T-cell (primary cell): ENCODE measurements at regions not wholly inside any gene's neighbourhood (a gene's known extent, or its start where the extent isn't known, plus 50 kb on each side); places are given as distances from the start of the nearest gene placed in this dataset.

Experiments
- ATAC-seq, 4 experiments: fragments of 200-7000 bp in 3 of 4; fragments of 150-1000 bp in 1 of 4; cut with Tn5 transposase; replicated peaks in 1 of 4; 1 replicate in 3 of 4; 2 replicates in 1 of 4; pipeline ENCODE4 v1.10.0; 2021; ENCODE audit warnings: moderate library complexity in 3 of 4, mild to moderate bottlenecking in 2 of 4, moderate number of reproducible peaks in 1 of 4
- CTCF ChIA-PET, 2 donors: fragments of 300-600 bp; sonication (Branson Sonifier 250); formaldehyde crosslinking; loops; one replicate each; lab custom pipeline; 2022; ENCODE audit warnings: antibody characterized with exemption in 2 of 2; lab: Charles Lee
- POLR2A ChIA-PET, 2 donors: fragments of 300-600 bp; sonication (Branson Sonifier 250); formaldehyde crosslinking; loops; one replicate each; lab custom pipeline; 2022; ENCODE audit warnings: antibody characterized with exemption in 2 of 2; lab: Charles Lee
- DNase-seq, 35 experiments: peaks; one replicate each; pipeline versions ENCODE4 v3.0.0 to v3.0.0-alpha.2; 2013 to 2023
- H3K27ac ChIP-seq: one replicate; pipeline ENCODE4 v1.5.1; 2013; ENCODE audit warnings: low read length
- H3K27me3 ChIP-seq, 2 experiments: replicated peaks in 1 of 2; 1 replicate in 1 of 2; 2 replicates in 1 of 2; pipeline versions ENCODE4 v1.6.1 to v1.7.0; 2013; ENCODE audit warnings: low read length in 1 of 2, mixed read lengths in 1 of 2; ENCODE audit not compliant: control insufficient read depth in 2 of 2, insufficient read depth in 2 of 2; ENCODE audit errors: extremely low read depth in 1 of 2
- H3K36me3 ChIP-seq, 2 donors: 1 replicate in 1 of 2; 2 replicates in 1 of 2; pipeline versions ENCODE4 v1.6.1 to v1.7.0; 2013; ENCODE audit warnings: low read length in 1 of 2; ENCODE audit not compliant: control insufficient read depth in 2 of 2, insufficient read depth in 1 of 2; ENCODE audit errors: extremely low read depth in 1 of 2
- H3K4me1 ChIP-seq, 2 experiments: 1 replicate in 1 of 2; 2 replicates in 1 of 2; pipeline versions ENCODE4 v1.6.1 to v1.7.0; 2013; ENCODE audit warnings: low read length in 2 of 2, mixed read lengths in 1 of 2; ENCODE audit not compliant: insufficient read depth in 2 of 2, control insufficient read depth in 1 of 2; ENCODE audit errors: extremely low read depth in 1 of 2
- H3K4me3 ChIP-seq, 2 donors: 1 replicate in 1 of 2; 2 replicates in 1 of 2; pipeline versions ENCODE4 v1.5.1 to v1.7.0; 2013; ENCODE audit warnings: mild to moderate bottlenecking in 2 of 2, low read length in 1 of 2, moderate library complexity in 1 of 2; ENCODE audit not compliant: control insufficient read depth in 1 of 2; ENCODE audit errors: extremely low read depth in 1 of 2
- H3K9me3 ChIP-seq: 2 replicates; pipeline ENCODE4 v1.7.0; 2013
- H3K27ac Mint-ChIP-seq, 2 donors: one replicate each; pipeline ENCODE4 v1.8.0; 2020 to 2021; ENCODE audit warnings: mild to moderate bottlenecking in 2 of 2, mixed read lengths in 2 of 2
- H3K27me3 Mint-ChIP-seq, 2 donors: one replicate each; pipeline ENCODE4 v1.8.0; 2021 to 2022; ENCODE audit warnings: mixed read lengths in 2 of 2
- H3K36me3 Mint-ChIP-seq: one replicate; pipeline ENCODE4 v1.8.0; 2021; ENCODE audit warnings: mixed read lengths
- H3K4me1 Mint-ChIP-seq, 3 donors: one replicate each; pipeline ENCODE4 v1.8.0; 2020 to 2022; ENCODE audit warnings: mixed read lengths in 3 of 3, mild to moderate bottlenecking in 1 of 3
- H3K4me3 Mint-ChIP-seq, 3 donors: one replicate each; pipeline ENCODE4 v1.8.0; 2020 to 2022; ENCODE audit warnings: mild to moderate bottlenecking in 3 of 3, mixed read lengths in 3 of 3, moderate library complexity in 3 of 3
- H3K9me3 Mint-ChIP-seq, 3 donors: one replicate each; pipeline ENCODE4 v1.8.0; 2020 to 2022; ENCODE audit warnings: mixed read lengths in 3 of 3
- WGBS: methylation state at CpG from one replicate; pipeline ENCODE4 v1.1.5; 2013; ENCODE audit warnings: missing lambda C conversion rate; ENCODE audit not compliant: insufficient coverage; 5-methylcytosine and 5-hydroxymethylcytosine counted together

DNA sequence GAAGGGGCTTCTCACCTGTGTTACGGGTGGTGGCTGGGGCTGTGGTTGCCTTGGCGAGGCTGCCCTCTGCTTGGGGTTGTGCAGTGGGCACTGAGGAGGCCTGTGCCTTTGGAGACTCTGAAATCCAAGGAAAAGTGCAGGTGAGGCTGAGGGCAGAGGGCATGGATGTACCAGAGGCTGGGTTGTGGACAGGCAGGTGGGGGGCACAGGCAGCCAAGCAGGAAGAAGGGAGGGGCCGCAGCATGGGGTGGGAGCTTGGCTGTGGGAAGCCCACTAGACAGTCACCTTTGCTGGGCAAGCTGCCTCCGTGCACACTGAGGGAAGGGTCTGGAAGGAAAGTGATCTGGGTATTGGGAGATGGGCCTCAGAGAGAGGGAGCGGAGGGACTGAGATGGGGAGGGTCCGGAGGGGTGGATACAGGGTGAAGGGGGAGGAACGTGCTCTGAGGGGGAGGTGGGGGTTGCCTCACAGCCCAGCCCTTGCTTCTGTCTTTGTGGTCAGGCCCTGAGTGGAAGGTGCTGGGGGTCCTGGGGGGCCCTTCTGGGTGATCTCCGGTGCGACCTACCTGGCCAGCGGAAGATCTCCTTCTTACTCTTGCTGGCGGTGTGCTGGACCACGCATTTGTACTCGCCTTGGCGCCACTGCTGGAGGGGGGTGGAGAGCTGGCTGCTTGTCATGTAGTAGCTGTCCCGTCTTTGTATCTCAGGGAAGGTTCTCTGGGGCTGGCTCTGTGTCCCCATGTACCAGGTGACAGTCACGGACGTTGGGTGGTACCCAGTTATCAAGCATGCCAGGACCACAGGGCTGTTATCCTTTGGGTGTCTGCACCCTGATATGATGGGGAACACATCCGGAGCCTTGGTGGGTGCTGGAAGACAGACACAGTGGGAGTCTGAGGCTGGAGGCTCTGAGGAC lies 318.7 kb downstream of the TMEM121 start:
- no peaks in the 10 kb centered on the region for H3K27me3 Mint-ChIP-seq
- DNase-seq (peak in 2 of 35 experiments; percentile 0 to 7), ATAC-seq (no peak)
- H3K27me3 ChIP-seq, result no peaks in the 10 kb centered on the region
- 87% methylated on average over 18 of the region's 18 CpGs for WGBS
- no peaks in the 10 kb centered on the region for H3K9me3 ChIP-seq
- no peak overlapping the region for H3K27ac ChIP-seq
- H3K4me1 Mint-ChIP-seq, result no peaks in the 10 kb centered on the region
- H3K36me3 ChIP-seq, result no peaks in the 10 kb centered on the region
- POLR2A ChIA-PET, result no interaction called here
- no peak overlapping the region for H3K27ac Mint-ChIP-seq
- no peaks in the 10 kb centered on the region for H3K4me1 ChIP-seq
- H3K9me3 Mint-ChIP-seq, result no peaks in the 10 kb centered on the region
- no peaks in the 10 kb centered on the region for H3K36me3 Mint-ChIP-seq
- H3K4me3 Mint-ChIP-seq, result no peak overlapping the region
- H3K4me3 ChIP-seq, result no peak overlapping the region
- CTCF ChIA-PET, result no interaction called here

GRCh38 chr14:105845725-105846309 lies 319.4 kb downstream of the TMEM121 start:
- Mint-ChIP-seq H3K4me3 (no peak overlapping the region), H3K4me1 (no peaks in the 10 kb centered on the region), H3K27ac (no peak overlapping the region), H3K36me3 (no peaks in the 10 kb centered on the region), H3K9me3 (no peaks in the 10 kb centered on the region), H3K27me3 (no peaks in the 10 kb centered on the region)
- 90% methylated on average over 7 of the region's 10 CpGs for whole genome bisulfite sequencing
- ChIA-PET POLR2A (no interaction called here), CTCF (no interaction called here)
- DNase-seq (peak in 1 of 35 experiments; percentile 0), ATAC-seq (no peak)
- Histone ChIP-seq H3K27ac (no peak overlapping the region), H3K4me1 (no peaks in the 10 kb centered on the region), H3K36me3 (no peaks in the 10 kb centered on the region), H3K4me3 (no peak overlapping the region), H3K9me3 (no peaks in the 10 kb centered on the region), H3K27me3 (no peaks in the 10 kb centered on the region)

- Mint-ChIP-seq H3K9me3 (no peaks in the 10 kb centered on the region), H3K27me3 (no peaks in the 10 kb centered on the region), H3K4me3 (no peak overlapping the region), H3K36me3 (no peaks in the 10 kb centered on the region), H3K4me1 (no peaks in the 10 kb centered on the region), H3K27ac (no peak overlapping the region)
- 88% methylated on average over 5 of the region's 5 CpGs for WGBS
- Histone ChIP-seq H3K36me3 (no peaks in the 10 kb centered on the region), H3K4me3 (no peak overlapping the region), H3K9me3 (no peaks in the 10 kb centered on the region), H3K27me3 (no peaks in the 10 kb centered on the region), H3K4me1 (no peaks in the 10 kb centered on the region), H3K27ac (no peak overlapping the region)
- DNase-seq (no peak), ATAC-seq (no peak)
- CTCF ChIA-PET, result no interaction called here
- POLR2A ChIA-PET, result no interaction called here
These were observed 319.9 kb downstream of the TMEM121 start for GRCh38 chr14:105846312-105846711.

DNA sequence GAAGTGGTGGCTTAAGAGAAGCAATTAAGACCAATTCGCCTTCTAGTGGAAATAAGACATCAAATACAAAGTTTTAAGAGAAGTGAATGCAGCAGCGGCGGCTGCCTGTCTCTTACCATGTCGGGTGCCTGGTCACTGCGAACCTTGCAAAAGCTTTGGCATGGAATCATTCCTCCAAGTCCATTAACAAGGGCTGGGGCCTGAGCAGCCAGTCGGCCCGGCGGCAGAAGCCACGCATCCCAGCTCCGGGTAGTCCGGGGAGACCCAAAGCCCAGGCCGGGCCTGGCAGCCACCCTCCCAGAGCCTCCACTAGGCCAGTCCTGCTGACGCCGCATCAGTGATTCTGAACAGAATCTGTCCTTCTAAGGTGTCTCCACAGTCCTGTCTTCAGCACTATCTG lies 321.0 kb downstream of the TMEM121 start:
- no peaks in the 10 kb centered on the region for H3K9me3 Mint-ChIP-seq
- POLR2A ChIA-PET, result no interaction called here
- Histone ChIP-seq H3K4me1 (no peaks in the 10 kb centered on the region), H3K36me3 (no peaks in the 10 kb centered on the region), H3K27me3 (no peaks in the 10 kb centered on the region), H3K9me3 (no peaks in the 10 kb centered on the region), H3K27ac (no peak overlapping the region), H3K4me3 (no peak overlapping the region)
- ATAC-seq, result no peak
- peak in 1 of 35 experiments; percentile 19 for DNase-seq
- no peaks in the 10 kb centered on the region for H3K27me3 Mint-ChIP-seq
- 89% methylated on average over 12 of the region's 14 CpGs for WGBS
- no peak overlapping the region for H3K27ac Mint-ChIP-seq
- no peaks in the 10 kb centered on the region for H3K4me1 Mint-ChIP-seq
- CTCF ChIA-PET, result no interaction called here
- no peak overlapping the region for H3K4me3 Mint-ChIP-seq
- H3K36me3 Mint-ChIP-seq, result no peaks in the 10 kb centered on the region

GRCh38 chr14:105848570-105848969 lies 322.2 kb downstream of the TMEM121 start:
- Histone ChIP-seq H3K4me1 (no peaks in the 10 kb centered on the region), H3K4me3 (no peak overlapping the region), H3K27me3 (no peaks in the 10 kb centered on the region), H3K36me3 (no peaks in the 10 kb centered on the region), H3K27ac (no peak overlapping the region), H3K9me3 (no peaks in the 10 kb centered on the region)
- Mint-ChIP-seq H3K9me3 (no peaks in the 10 kb centered on the region), H3K27ac (no peak overlapping the region), H3K27me3 (no peaks in the 10 kb centered on the region), H3K4me1 (peaks cover 0 to 2% (median 0%) of the 10 kb centered on the region in 3 donors), H3K4me3 (no peak overlapping the region), H3K36me3 (no peaks in the 10 kb centered on the region)
- 94% methylated on average over 2 of the region's 2 CpGs for WGBS
- DNase-seq (no peak), ATAC-seq (no peak)
- POLR2A ChIA-PET, result no interaction called here
- CTCF ChIA-PET, result no interaction called here

GRCh38 chr14:105849933-105850626 lies 323.7 kb downstream of the TMEM121 start:
- no peaks in the 10 kb centered on the region for H3K36me3 ChIP-seq
- peak in 3 of 35 experiments; percentile 0 to 19 (median 2) for DNase-seq

More at GRCh38 chr14:105849933-105850626, 323.7 kb downstream of the TMEM121 start:
- POLR2A ChIA-PET, result no interaction called here
- Histone ChIP-seq H3K27me3 (no peaks in the 10 kb centered on the region), H3K4me1 (peaks cover 0 to 8% of the 10 kb centered on the region in 2 experiments), H3K9me3 (no peaks in the 10 kb centered on the region), H3K27ac (no peak overlapping the region), H3K4me3 (no peak overlapping the region)
- Mint-ChIP-seq H3K9me3 (no peaks in the 10 kb centered on the region), H3K4me3 (no peak overlapping the region), H3K27me3 (peaks cover 0 to 5% of the 10 kb centered on the region in 2 donors), H3K4me1 (peaks cover 0 to 11% (median 5%) of the 10 kb centered on the region in 3 donors), H3K27ac (peak overlapping the region in 1 of 2 donors; percentile 77), H3K36me3 (no peaks in the 10 kb centered on the region)
- ATAC-seq, result no peak
- WGBS, result 88% methylated on average over 1 of the region's 11 CpGs
- CTCF ChIA-PET, result no interaction called here
